Upper lobe of right lung (tissue), 1 donor: ENCODE measurements at regions not wholly inside any gene's neighbourhood (a gene's known extent, or its start where the extent isn't known, plus 50 kb on each side); places are given as distances from the start of the nearest gene placed in this dataset.
A peak's percentile ranks its signal among the peaks of the same experiment; 100 is the strongest.

Source experiments
- ATAC-seq: fragments of 200-7000 bp; cut with Tn5 transposase; one replicate; pipeline ENCODE4 v1.9.1; 2020; ENCODE audit warnings: mild to moderate bottlenecking, moderate library complexity
- DNase-seq: peaks from one replicate; pipeline ENCODE4 v3.0.0-alpha.2; 2020
- H3K27ac ChIP-seq: fragments of 200-600 bp; one replicate; pipeline ENCODE4 v1.8.0; 2022
- H3K27me3 ChIP-seq: fragments of 200-600 bp; one replicate; pipeline ENCODE4 v1.8.0; 2022; ENCODE audit warnings: mild to moderate bottlenecking
- H3K36me3 ChIP-seq: fragments of 200-600 bp; one replicate; pipeline ENCODE4 v1.8.0; 2022
- H3K4me1 ChIP-seq: fragments of 200-600 bp; one replicate; pipeline ENCODE4 v1.8.0; 2022
- H3K4me3 ChIP-seq: fragments of 200-600 bp; one replicate; pipeline ENCODE4 v1.8.0; 2022; ENCODE audit warnings: mild to moderate bottlenecking
- H3K9me3 ChIP-seq: fragments of 200-600 bp; one replicate; pipeline ENCODE4 v1.8.0; 2022
- CTCF ChIP-seq: fragments of 200-600 bp; IDR thresholded peaks from one replicate; pipeline ENCODE4 v1.8.0; 2022; ENCODE audit warnings: antibody characterized with exemption
- intact Hi-C: fragments of 100-400 bp; cut with DNase I; formaldehyde crosslinking; loops from one replicate; pipeline ENCODE4 v1.11.0; 2022
- donor health status: DM: no; HTN: yes; CAD: no; lungs with severe emphysema.

GRCh38 chr12:90090929-90091651, 382.5 kb upstream of the ATP2B1 start:
- ATAC-seq (peak; percentile 78), DNase-seq (no peak)
- no peak for TF ChIP-seq CTCF
- Histone ChIP-seq H3K4me1 (peaks cover under 1% of the 10 kb centered on the region), H3K27ac (no peak overlapping the region), H3K27me3 (no peaks in the 10 kb centered on the region), H3K4me3 (no peak overlapping the region), H3K9me3 (no peaks in the 10 kb centered on the region), H3K36me3 (no peaks in the 10 kb centered on the region)
- intact Hi-C loops: no loop called here

DNA sequence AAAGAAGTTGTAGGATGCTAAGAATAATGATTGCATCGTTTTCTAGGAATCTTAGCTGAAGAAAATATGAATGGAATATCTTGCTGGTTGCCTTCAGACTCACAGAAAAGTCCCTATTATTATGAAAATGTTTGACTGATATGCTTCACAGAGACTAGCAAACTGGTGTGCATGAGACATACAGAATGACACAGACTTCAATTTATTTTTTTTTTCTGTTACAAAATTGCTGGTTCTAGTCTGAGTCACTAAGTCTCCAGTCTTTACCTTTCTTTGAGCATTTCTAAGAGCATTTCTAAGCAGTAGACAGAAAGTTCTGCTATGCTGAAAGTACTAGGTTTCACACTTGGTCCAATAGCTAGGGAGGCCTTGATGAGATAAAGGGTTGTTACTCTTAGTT, 377.6 kb upstream of the ATP2B1 start:
- H3K4me3 ChIP-seq: no peak overlapping the region
- intact Hi-C loops: no loop called here
- H3K4me1 ChIP-seq: peaks cover 3% of the 10 kb centered on the region
- H3K36me3 ChIP-seq: no peaks in the 10 kb centered on the region
- no peaks in the 10 kb centered on the region for H3K27me3 ChIP-seq
- DNase-seq (no peak), ATAC-seq (no peak)
- no peak overlapping the region for H3K27ac ChIP-seq
- no peak for TF ChIP-seq CTCF
- H3K9me3 ChIP-seq: no peaks in the 10 kb centered on the region

- DNase-seq (no peak), ATAC-seq (no peak)
- Histone ChIP-seq H3K4me3 (no peak overlapping the region), H3K4me1 (peaks cover 3% of the 10 kb centered on the region), H3K27ac (no peak overlapping the region), H3K27me3 (no peaks in the 10 kb centered on the region), H3K36me3 (no peaks in the 10 kb centered on the region), H3K9me3 (no peaks in the 10 kb centered on the region)
- intact Hi-C loops: no loop called here
- TF ChIP-seq CTCF: no peak
These were observed 377.0 kb upstream of the ATP2B1 start for GRCh38 chr12:90085494-90086274.

DNA sequence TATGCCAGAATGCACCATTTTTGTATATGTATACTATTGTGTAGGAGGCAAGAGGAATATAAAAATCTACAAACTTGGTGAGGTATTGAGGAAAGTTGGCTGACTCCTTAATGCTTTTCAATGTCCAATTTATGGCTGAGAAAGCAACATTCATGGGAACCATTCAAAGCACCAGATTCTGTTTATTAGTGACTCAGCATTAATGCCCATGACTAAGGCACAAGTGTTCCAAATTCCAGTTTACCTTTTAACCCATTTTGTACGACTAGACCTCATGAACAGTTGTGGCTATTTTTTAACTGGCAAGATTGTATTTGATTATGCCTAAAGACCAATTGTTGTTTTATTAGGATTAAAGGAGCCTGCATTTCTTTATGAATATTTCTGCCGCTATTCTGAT, 375.4 kb upstream of the ATP2B1 start:
- Histone ChIP-seq H3K9me3 (no peaks in the 10 kb centered on the region), H3K4me1 (peaks cover 3% of the 10 kb centered on the region), H3K27ac (no peak overlapping the region), H3K27me3 (no peaks in the 10 kb centered on the region), H3K36me3 (no peaks in the 10 kb centered on the region), H3K4me3 (no peak overlapping the region)
- TF ChIP-seq CTCF: no peak
- intact Hi-C loops: no loop called here
- no peak for ATAC-seq
- no peak for DNase-seq

- H3K27ac ChIP-seq: no peak overlapping the region
- DNase-seq (no peak), ATAC-seq (no peak)
- intact Hi-C loops: no loop called here
- H3K36me3 ChIP-seq: no peaks in the 10 kb centered on the region
- no peak for TF ChIP-seq CTCF
- no peaks in the 10 kb centered on the region for H3K4me1 ChIP-seq
- no peaks in the 10 kb centered on the region for H3K27me3 ChIP-seq
- H3K4me3 ChIP-seq: no peak overlapping the region
- no peaks in the 10 kb centered on the region for H3K9me3 ChIP-seq
These were observed 372.0 kb upstream of the ATP2B1 start for GRCh38 chr12:90080616-90081015.
